GM13976 (cell line): ENCODE measurements at regions not wholly inside any gene's neighbourhood (a gene's known extent, or its start where the extent isn't known, plus 50 kb on each side); places are given as distances from the start of the nearest gene placed in this dataset.

ENCODE experiments used
- DNase-seq: peaks from one replicate; pipeline ENCODE4 v3.0.0; 2012; ENCODE audit warnings: low spot score
- CTCF ChIP-seq: IDR thresholded peaks from 2 replicates; pipeline ENCODE4 v1.5.1; 2012; ENCODE audit warnings: borderline replicate concordance, mild to moderate bottlenecking; ENCODE audit not compliant: insufficient read depth; ENCODE audit errors: extremely low read depth, missing control alignments, control extremely low read depth
- in situ Hi-C: fragments of 300-500 bp; cut with MboI; formaldehyde crosslinking; loops from one replicate; pipeline ENCODE4 v1.12.0; 2022; ENCODE audit warnings: low sequenced_read_pairs, mixed read lengths, inconsistent platforms; ENCODE audit not compliant: unreplicated experiment

DNA sequence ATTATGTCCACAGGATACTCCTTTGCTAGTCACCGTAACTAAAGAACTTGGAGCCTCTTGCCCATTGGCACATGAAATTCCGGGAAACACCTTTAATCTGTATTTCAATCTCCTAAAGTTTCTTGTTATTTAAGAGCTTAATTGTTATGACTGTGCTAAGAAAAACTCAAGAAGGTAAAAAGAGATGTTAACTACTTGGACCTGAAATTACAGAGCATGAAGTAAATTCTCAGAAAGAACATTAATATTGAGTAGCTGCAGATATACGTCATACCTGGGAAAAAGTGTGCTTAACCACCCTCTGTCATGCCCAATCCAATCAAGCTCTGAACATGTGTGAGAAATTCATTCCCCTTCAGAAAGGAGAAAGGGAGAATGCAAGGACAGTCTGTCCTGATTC is 394.9 kb upstream of the PTGER4 start:
- DNase-seq = no peak
- in situ Hi-C loops = no loop called here
- TF ChIP-seq CTCF = no peak

DNA sequence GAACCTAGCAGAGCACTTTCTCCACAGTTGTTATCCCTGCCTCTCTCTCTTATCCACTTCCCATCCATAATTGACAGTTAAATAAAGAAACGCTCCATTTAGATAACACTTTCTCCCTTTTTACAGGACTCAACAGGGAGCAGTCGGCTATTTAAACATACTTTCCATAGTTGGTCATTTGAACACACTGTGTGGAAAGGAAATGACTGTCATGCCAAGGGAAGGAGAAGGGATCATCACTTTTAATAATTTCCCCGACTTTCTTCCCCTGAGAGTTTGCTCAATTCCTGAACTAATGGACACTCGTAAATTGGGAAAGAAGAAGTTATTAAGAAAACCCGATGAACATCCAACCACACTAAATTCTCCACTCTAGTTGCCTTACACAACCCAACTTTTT is 400.8 kb upstream of the PTGER4 start:
- TF ChIP-seq CTCF = no peak
- no peak for DNase-seq
- in situ Hi-C loops = no loop called here

DNA sequence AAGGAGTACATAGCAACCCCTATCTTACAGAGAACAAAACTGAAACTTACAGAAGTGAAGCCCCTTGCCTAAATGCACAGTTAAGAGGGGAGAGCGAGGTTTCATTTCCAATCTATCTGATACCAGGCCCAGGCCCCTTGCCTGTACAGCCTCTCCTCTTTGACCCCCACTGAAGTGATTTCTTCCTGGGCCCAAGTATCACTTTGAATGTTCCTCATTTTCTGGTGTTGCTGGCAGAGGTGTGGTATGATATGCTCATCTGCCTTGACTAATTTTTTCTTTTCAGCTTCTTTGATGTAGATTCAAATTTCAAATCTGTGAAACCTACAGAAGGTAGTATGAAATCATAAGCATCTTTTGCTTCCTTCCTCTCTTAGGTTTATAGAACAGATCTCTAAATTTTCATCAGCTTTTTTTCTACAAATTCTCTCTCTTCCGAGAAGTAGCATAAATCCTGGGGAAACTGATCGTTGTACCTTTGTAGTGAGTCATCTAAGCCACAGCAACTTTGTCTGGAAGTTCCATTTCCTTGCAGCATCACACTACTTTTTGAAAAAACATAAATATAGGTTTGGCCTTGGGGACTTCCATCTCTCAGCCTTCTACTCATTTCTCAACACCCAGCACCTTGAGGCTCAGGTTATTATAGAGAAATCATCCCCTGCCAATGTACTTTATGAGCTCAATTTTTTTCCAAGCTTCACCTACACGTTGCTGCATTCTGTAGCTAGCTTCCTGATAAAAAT is 402.4 kb upstream of the PTGER4 start:
- no peak for DNase-seq
- in situ Hi-C loops = no loop called here
- no peak for TF ChIP-seq CTCF

- TF ChIP-seq CTCF = no peak
- in situ Hi-C loops = no loop called here
- no peak for DNase-seq
Measured at GRCh38 chr5:40276426-40277102, 403.2 kb upstream of the PTGER4 start.

- TF ChIP-seq CTCF = no peak
- DNase-seq = no peak
Measured at GRCh38 chr5:40274568-40274967, 405.1 kb upstream of the PTGER4 start.

GRCh38 chr5:40273936-40274335 is 405.8 kb upstream of the PTGER4 start:
- in situ Hi-C loops = no loop called here
- DNase-seq = no peak
- no peak for TF ChIP-seq CTCF

More at GRCh38 chr5:40274568-40274967, 405.1 kb upstream of the PTGER4 start:
- in situ Hi-C loops = no loop called here
